ENCODE measurements at regions not wholly inside any gene's neighbourhood (a gene's known extent, or its start where the extent isn't known, plus 50 kb on each side); places are given as distances from the start of the nearest gene placed in this dataset.
A peak's percentile ranks its signal among the peaks of the same experiment; 100 is the strongest.

DNA sequence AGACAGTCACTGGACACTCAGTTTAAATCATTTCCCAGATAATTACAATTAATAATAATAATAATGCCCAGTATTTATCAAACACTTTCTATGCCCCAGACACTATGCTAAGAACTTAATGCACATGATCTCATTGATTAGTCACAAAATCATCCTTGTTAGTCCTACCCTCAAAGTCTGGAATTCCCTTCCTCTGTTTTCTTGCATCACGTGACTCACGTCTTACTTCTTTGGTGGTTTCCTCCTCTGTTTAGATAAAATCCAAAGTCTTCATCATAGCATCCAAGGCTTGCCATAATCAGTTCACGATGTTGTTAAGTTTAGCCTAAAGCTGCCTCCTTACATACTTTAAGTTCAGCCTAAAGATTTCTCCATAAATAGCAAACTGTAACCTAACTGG, 471.9 kb downstream of the PMP22 start:
- Histone ChIP-seq H3K36me3 (ENCODE audit: control insufficient read depth in 2 of 2, insufficient read depth in 2 of 2, low read length in 1 of 2) (no peaks in the 10 kb centered on the region), H3K27me3 (ENCODE audit: control insufficient read depth in 2 of 2, insufficient read depth in 1 of 2, low read length in 1 of 2) (no peaks in the 10 kb centered on the region), H3K4me1 (ENCODE audit: control insufficient read depth in 2 of 2, insufficient read depth in 2 of 2, low read length in 2 of 2) (no peaks in the 10 kb centered on the region), H3K27ac (ENCODE audit: low read depth in 1 of 2, low read length in 1 of 2) (no peak overlapping the region), H3K9me3 (ENCODE audit: control insufficient read depth in 2 of 2, insufficient read depth in 1 of 2, low read length in 1 of 2) (no peaks in the 10 kb centered on the region), H3K4me3 (ENCODE audit: low read length in 2 of 2) (no peak overlapping the region)
- WGBS = 96% methylated on average over 3 of the region's 3 CpGs
- DNase-seq (ENCODE audit: low read depth in 6 of 9, low spot score in 9 of 9) = no peak

GRCh38 chr17:14792746-14793145, 472.4 kb downstream of the PMP22 start:
- H3K36me3 ChIP-seq (ENCODE audit: control insufficient read depth in 2 of 2, insufficient read depth in 2 of 2, low read length in 1 of 2) = no peaks in the 10 kb centered on the region
- H3K4me1 ChIP-seq (ENCODE audit: control insufficient read depth in 2 of 2, insufficient read depth in 2 of 2, low read length in 2 of 2) = no peaks in the 10 kb centered on the region
- H3K4me3 ChIP-seq (ENCODE audit: low read length in 2 of 2) = no peak overlapping the region
- H3K9me3 ChIP-seq (ENCODE audit: control insufficient read depth in 2 of 2, insufficient read depth in 1 of 2, low read length in 1 of 2) = no peaks in the 10 kb centered on the region
- WGBS = 93% methylated on average over 10 of the region's 10 CpGs
- H3K27me3 ChIP-seq (ENCODE audit: control insufficient read depth in 2 of 2, insufficient read depth in 1 of 2, low read length in 1 of 2) = no peaks in the 10 kb centered on the region
- DNase-seq (ENCODE audit: low read depth in 6 of 9, low spot score in 9 of 9) = no peak
- no peak overlapping the region for H3K27ac ChIP-seq (ENCODE audit: low read depth in 1 of 2, low read length in 1 of 2)

DNA sequence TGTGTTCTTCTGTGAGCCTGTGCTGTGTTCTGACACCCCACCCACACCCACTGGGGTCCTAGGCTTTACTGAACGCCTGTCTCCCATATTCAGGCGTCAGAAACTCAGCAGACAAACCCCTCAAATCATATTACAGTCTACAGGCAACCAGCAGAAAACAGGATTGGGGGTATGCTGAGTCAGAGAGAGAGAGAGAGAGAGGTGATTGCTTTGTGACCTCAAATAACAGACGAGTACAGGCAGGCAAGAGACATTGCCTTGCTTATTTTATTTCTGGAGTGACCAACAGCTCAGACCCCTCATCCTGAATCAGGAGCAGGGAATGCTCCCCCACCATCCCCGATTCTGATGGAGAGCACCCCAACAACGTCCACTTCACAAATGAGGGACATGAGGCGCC, 473.9 kb downstream of the PMP22 start:
- Histone ChIP-seq H3K9me3 (ENCODE audit: control insufficient read depth in 2 of 2, insufficient read depth in 1 of 2, low read length in 1 of 2) (no peaks in the 10 kb centered on the region), H3K36me3 (ENCODE audit: control insufficient read depth in 2 of 2, insufficient read depth in 2 of 2, low read length in 1 of 2) (no peaks in the 10 kb centered on the region), H3K4me3 (ENCODE audit: low read length in 2 of 2) (no peak overlapping the region), H3K27ac (ENCODE audit: low read depth in 1 of 2, low read length in 1 of 2) (no peak overlapping the region), H3K27me3 (ENCODE audit: control insufficient read depth in 2 of 2, insufficient read depth in 1 of 2, low read length in 1 of 2) (no peaks in the 10 kb centered on the region), H3K4me1 (ENCODE audit: control insufficient read depth in 2 of 2, insufficient read depth in 2 of 2, low read length in 2 of 2) (no peaks in the 10 kb centered on the region)
- no peak for DNase-seq (ENCODE audit: low read depth in 6 of 9, low spot score in 9 of 9)
- WGBS = 81% methylated on average over 6 of the region's 6 CpGs

DNA sequence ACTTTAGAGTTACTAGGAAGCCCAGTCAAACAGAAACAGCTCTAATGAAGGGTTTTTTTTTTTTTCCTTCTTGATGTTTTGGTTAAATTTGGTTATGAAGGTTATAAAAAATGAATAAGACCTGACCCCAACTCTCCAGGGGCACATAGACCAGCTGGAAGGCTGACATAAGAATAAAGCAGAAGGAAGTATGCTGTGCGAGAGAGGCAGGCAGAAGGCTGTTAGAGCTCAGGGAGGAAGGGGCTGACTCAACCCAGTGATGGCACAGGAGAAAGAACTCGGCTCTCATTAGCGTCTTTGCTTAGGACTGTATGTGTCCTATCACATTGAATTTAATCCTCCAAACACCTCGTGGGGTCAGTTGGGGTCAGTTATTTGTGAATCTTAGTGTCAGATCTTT, 474.6 kb downstream of the PMP22 start:
- H3K4me3 ChIP-seq (ENCODE audit: low read length in 2 of 2) = no peak overlapping the region
- no peaks in the 10 kb centered on the region for H3K36me3 ChIP-seq (ENCODE audit: control insufficient read depth in 2 of 2, insufficient read depth in 2 of 2, low read length in 1 of 2)
- peak in 3 of 9 donors; percentile 0 to 15 (median 9) for DNase-seq (ENCODE audit: low read depth in 6 of 9, low spot score in 9 of 9)
- H3K27ac ChIP-seq (ENCODE audit: low read depth in 1 of 2, low read length in 1 of 2) = no peak overlapping the region
- no peaks in the 10 kb centered on the region for H3K27me3 ChIP-seq (ENCODE audit: control insufficient read depth in 2 of 2, insufficient read depth in 1 of 2, low read length in 1 of 2)
- H3K9me3 ChIP-seq (ENCODE audit: control insufficient read depth in 2 of 2, insufficient read depth in 1 of 2, low read length in 1 of 2) = no peaks in the 10 kb centered on the region
- H3K4me1 ChIP-seq (ENCODE audit: control insufficient read depth in 2 of 2, insufficient read depth in 2 of 2, low read length in 2 of 2) = no peaks in the 10 kb centered on the region
- 12% methylated on average over 4 of the region's 4 CpGs for WGBS

GRCh38 chr17:14784997-14785696, 480.0 kb downstream of the PMP22 start:
- Histone ChIP-seq H3K4me1 (ENCODE audit: control insufficient read depth in 2 of 2, insufficient read depth in 2 of 2, low read length in 2 of 2) (no peaks in the 10 kb centered on the region), H3K36me3 (ENCODE audit: control insufficient read depth in 2 of 2, insufficient read depth in 2 of 2, low read length in 1 of 2) (no peaks in the 10 kb centered on the region), H3K4me3 (ENCODE audit: low read length in 2 of 2) (no peak overlapping the region), H3K27ac (ENCODE audit: low read depth in 1 of 2, low read length in 1 of 2) (no peak overlapping the region), H3K27me3 (ENCODE audit: control insufficient read depth in 2 of 2, insufficient read depth in 1 of 2, low read length in 1 of 2) (no peaks in the 10 kb centered on the region), H3K9me3 (ENCODE audit: control insufficient read depth in 2 of 2, insufficient read depth in 1 of 2, low read length in 1 of 2) (peaks cover 0 to 10% of the 10 kb centered on the region in 2 donors)
- peak in 5 of 9 donors; percentile 8 to 46 (median 21) for DNase-seq (ENCODE audit: low read depth in 6 of 9, low spot score in 9 of 9)
- WGBS = 80% methylated on average over 5 of the region's 5 CpGs

DNA sequence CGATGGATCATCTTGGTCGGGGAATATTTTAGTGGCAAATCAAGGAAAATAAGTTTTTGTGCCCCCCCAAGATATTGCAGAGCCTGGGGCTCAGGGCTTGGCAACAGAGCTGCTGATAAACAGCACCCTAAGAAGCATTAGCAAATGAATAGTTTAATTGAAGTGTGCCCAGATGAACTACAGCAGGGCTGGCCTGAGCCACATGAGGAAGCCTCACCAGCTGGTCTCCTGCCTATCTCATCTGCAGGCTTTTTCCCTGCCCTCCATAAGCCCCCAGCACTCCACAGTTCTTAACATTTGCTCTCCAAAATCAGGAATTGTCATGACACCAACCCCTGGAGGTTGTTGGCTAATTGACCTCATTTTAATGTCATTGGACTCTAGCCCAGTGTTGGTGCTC, 480.2 kb downstream of the HS3ST3B1 start:
- H3K4me3 ChIP-seq (ENCODE audit: low read length in 2 of 2) = no peak overlapping the region
- H3K27ac ChIP-seq (ENCODE audit: low read depth in 1 of 2, low read length in 1 of 2) = no peak overlapping the region
- H3K9me3 ChIP-seq (ENCODE audit: control insufficient read depth in 2 of 2, insufficient read depth in 1 of 2, low read length in 1 of 2) = peaks cover 0 to 10% of the 10 kb centered on the region in 2 donors
- 99% methylated on average over 2 of the region's 2 CpGs for WGBS
- no peaks in the 10 kb centered on the region for H3K36me3 ChIP-seq (ENCODE audit: control insufficient read depth in 2 of 2, insufficient read depth in 2 of 2, low read length in 1 of 2)
- no peaks in the 10 kb centered on the region for H3K27me3 ChIP-seq (ENCODE audit: control insufficient read depth in 2 of 2, insufficient read depth in 1 of 2, low read length in 1 of 2)
- no peak for DNase-seq (ENCODE audit: low read depth in 6 of 9, low spot score in 9 of 9)
- no peaks in the 10 kb centered on the region for H3K4me1 ChIP-seq (ENCODE audit: control insufficient read depth in 2 of 2, insufficient read depth in 2 of 2, low read length in 2 of 2)

GRCh38 chr17:14780097-14780651, 479.3 kb downstream of the HS3ST3B1 start:
- DNase-seq (ENCODE audit: low read depth in 6 of 9, low spot score in 9 of 9) = no peak
- Histone ChIP-seq H3K4me3 (ENCODE audit: low read length in 2 of 2) (no peak overlapping the region), H3K27me3 (ENCODE audit: control insufficient read depth in 2 of 2, insufficient read depth in 1 of 2, low read length in 1 of 2) (no peaks in the 10 kb centered on the region), H3K27ac (ENCODE audit: low read depth in 1 of 2, low read length in 1 of 2) (no peak overlapping the region), H3K4me1 (ENCODE audit: control insufficient read depth in 2 of 2, insufficient read depth in 2 of 2, low read length in 2 of 2) (no peaks in the 10 kb centered on the region), H3K36me3 (ENCODE audit: control insufficient read depth in 2 of 2, insufficient read depth in 2 of 2, low read length in 1 of 2) (no peaks in the 10 kb centered on the region), H3K9me3 (ENCODE audit: control insufficient read depth in 2 of 2, insufficient read depth in 1 of 2, low read length in 1 of 2) (peaks cover 0 to 10% of the 10 kb centered on the region in 2 donors)
- 86% methylated on average over 13 of the region's 13 CpGs for WGBS

DNA sequence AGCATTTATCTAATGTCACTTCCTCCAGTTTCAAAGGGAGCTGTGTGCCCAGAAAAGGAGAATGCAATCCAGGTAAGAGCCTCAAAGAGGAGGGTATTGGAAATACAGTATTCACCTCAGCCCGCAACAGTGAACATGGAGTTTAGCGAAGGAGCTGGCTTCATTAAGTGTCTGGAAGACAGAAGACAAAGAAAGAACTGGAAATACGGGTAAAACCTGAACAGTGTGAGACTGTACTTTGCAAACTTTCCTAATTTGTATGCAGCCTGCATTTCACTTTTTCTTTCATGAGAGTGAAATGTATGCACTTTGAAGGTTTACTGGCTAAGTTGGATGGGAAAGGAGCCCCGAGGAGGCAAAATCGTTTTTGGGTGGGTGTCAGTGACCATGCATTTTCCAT, 478.4 kb downstream of the HS3ST3B1 start:
- no peak for DNase-seq (ENCODE audit: low read depth in 6 of 9, low spot score in 9 of 9)
- H3K4me3 ChIP-seq (ENCODE audit: low read length in 2 of 2) = no peak overlapping the region
- 94% methylated on average over 5 of the region's 5 CpGs for WGBS

GRCh38 chr17:14777291-14777690, 476.4 kb downstream of the HS3ST3B1 start:
- no peak overlapping the region for H3K27ac ChIP-seq (ENCODE audit: low read depth in 1 of 2, low read length in 1 of 2)
- H3K27me3 ChIP-seq (ENCODE audit: control insufficient read depth in 2 of 2, insufficient read depth in 1 of 2, low read length in 1 of 2) = no peaks in the 10 kb centered on the region
- H3K4me3 ChIP-seq (ENCODE audit: low read length in 2 of 2) = no peak overlapping the region
- H3K36me3 ChIP-seq (ENCODE audit: control insufficient read depth in 2 of 2, insufficient read depth in 2 of 2, low read length in 1 of 2) = no peaks in the 10 kb centered on the region
- no peaks in the 10 kb centered on the region for H3K4me1 ChIP-seq (ENCODE audit: control insufficient read depth in 2 of 2, insufficient read depth in 2 of 2, low read length in 2 of 2)
- WGBS = 57% methylated on average over 2 of the region's 2 CpGs
- H3K9me3 ChIP-seq (ENCODE audit: control insufficient read depth in 2 of 2, insufficient read depth in 1 of 2, low read length in 1 of 2) = no peaks in the 10 kb centered on the region
- no peak for DNase-seq (ENCODE audit: low read depth in 6 of 9, low spot score in 9 of 9)

More for the DNA sequence above, 478.4 kb downstream of the HS3ST3B1 start:
- Histone ChIP-seq H3K9me3 (ENCODE audit: control insufficient read depth in 2 of 2, insufficient read depth in 1 of 2, low read length in 1 of 2) (peaks cover 0 to 6% of the 10 kb centered on the region in 2 donors), H3K4me1 (ENCODE audit: control insufficient read depth in 2 of 2, insufficient read depth in 2 of 2, low read length in 2 of 2) (no peaks in the 10 kb centered on the region), H3K36me3 (ENCODE audit: control insufficient read depth in 2 of 2, insufficient read depth in 2 of 2, low read length in 1 of 2) (no peaks in the 10 kb centered on the region), H3K27me3 (ENCODE audit: control insufficient read depth in 2 of 2, insufficient read depth in 1 of 2, low read length in 1 of 2) (no peaks in the 10 kb centered on the region), H3K27ac (ENCODE audit: low read depth in 1 of 2, low read length in 1 of 2) (no peak overlapping the region)

Measured in thymus (tissue), 11 donors.